NCI-H1417 (cell line): ENCODE measurements at regions not wholly inside any gene's neighbourhood (a gene's known extent, or its start where the extent isn't known, plus 50 kb on each side); places are given as distances from the start of the nearest gene placed in this dataset.

Experiments
- DNase-seq, 3 experiments: peaks; one replicate each; lab custom pipeline; 2025; lab: John Stamatoyannopoulos, UW

DNA sequence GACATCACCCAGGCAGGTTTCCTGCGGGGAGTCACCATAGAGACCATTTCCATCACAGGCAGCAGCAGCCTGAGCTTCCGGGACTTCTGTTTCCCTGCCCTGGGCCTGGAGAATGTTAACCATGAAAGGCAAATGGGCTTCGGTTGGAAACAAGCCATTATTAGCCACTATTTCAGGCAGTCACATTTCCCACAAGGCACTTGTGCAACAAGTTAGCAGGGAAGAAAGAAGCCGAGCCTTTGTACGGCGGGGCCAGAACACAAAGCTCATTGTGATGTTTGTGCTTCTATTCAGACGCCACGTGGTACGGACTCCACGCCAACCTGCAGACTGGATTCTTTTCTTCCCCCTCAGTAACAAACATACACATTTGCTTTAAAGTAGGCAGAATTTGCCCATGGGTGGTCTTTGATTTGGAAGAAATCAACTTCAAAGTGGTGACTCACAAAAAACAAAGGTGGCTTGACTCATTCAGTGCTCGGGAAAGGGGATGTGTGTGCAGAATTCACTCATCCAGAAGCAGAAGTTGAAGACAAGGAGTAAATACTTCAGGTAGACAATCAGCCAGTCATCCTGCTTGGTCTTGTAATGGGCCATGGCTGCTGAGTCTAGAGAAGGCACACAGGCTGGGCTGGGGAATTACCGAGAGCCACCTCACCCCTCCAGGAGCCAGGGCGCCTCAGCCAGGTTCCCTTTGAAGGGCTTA is 154.2 kb upstream of the PRMT8 start:
- DNase-seq = peak in 2 of 3 experiments; percentile 16 to 42

DNA sequence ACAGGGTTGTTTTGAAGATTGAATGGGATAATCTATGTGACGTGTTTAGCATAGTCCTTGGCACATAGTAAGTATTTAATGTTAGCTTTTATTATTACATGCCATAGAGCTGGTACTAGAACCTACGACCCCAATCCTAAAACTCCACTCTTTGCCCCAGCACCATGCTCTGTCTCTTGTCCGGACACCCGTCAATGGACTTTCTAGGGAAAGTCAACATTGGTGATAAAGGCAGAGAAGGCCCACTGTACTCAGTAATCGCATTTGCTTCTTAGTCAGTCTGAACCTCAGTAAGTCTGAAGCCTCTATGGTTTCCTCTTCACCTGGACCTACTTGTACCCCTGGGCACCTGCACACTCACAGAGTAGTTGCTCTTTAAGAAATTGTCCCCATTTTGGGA is 153.1 kb upstream of the PRMT8 start:
- DNase-seq = no peak

DNA sequence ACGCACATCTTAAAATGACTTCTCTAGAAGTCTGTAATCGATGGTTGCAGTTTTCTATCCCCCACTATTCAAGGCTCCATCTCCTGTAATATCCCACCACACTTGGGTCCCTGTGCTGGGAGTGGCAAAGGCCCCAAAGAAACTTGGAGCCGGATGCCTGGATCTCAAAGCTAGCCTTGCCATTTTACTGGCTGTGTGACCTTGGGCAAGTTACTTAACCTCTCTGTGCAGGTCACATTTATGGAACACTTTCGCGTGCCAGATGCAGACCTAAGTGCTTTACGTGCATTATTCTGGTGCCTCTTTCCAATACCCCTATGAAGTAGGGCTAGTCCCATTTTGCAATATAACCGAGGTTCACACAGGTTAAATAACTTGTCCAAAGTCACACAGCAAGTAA is 151.8 kb upstream of the PRMT8 start:
- DNase-seq = no peak

DNA sequence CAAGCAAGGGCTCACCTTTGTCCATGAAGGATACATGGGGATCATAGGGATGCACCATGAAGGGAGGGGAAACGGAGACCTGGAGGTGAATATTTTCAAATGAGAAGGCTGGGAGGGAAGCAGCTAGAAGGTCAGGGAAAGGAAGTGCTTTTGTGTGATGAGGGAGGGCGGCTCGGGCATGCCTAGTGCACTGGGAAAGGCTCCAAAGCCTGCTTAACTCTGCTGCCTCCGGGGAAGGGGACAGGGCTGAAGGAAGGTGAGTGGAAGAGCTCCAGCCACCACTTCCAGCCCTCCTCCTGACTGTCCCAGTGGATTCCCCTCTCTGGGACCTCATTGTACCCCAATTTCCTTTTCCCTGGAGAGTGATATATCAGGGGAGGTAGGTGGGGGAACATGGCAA is 149.4 kb upstream of the PRMT8 start:
- DNase-seq = peak in 1 of 3 experiments; percentile 75

DNA sequence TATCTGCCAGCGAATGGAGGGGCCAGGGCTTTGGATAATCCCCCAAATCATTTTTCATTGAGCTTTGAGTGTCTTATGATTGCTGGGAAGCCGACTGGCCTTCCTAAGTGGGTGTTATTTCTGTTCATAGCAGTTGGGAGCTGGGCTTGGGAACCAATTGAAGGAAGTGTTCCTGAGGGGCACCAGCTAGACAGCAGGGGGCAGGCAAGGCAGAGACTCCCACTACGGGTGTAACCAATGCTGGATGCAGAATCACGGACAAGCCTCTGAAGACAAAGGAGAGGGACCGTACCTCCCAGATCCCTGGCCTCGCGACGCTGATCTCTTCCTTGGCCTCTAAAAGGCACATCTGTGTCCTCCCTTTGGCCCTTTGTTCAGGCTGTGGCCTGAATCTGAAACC is 149.0 kb upstream of the PRMT8 start:
- peak; percentile 47 to 86 (median 64) for DNase-seq

DNA sequence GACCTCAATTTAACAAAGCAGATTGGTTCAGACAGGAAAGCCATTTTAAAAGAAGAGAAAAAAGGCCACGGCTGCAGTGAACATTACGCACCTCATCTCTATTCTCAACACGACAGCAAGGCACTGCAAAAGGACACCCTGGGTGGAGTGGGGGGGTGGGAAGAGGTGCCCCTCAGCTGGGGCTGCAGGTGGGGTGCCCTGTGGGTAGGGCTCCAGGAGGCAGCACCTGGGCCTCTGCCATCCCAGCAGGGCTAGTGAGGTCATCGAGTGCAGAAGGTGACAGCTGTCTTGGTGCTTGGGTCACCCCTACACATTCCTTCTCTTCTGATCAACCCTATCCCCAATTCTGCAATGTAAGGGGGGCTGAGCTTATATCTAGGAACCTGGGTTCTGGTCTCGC is 142.9 kb upstream of the PRMT8 start:
- no peak for DNase-seq

DNA sequence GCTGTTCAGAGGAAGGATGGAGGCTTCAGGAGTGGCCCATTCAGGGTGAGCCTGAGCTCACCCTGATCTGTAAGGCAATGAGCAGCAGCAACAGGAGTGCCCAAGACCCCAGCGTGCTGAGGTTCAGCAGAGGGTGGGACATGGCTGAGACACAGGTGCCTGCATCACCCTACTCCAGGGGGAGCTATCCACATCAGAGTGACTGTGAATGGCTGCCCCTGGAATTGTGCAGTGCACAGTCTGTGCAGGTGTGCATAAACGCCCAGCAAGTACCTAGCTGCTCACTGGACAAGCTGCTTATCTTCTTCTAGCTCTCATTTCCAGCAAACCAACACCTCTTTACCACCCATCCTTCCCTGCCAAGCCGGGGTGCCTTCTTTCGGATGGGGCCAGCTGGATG is 140.6 kb upstream of the PRMT8 start:
- DNase-seq = no peak

DNA sequence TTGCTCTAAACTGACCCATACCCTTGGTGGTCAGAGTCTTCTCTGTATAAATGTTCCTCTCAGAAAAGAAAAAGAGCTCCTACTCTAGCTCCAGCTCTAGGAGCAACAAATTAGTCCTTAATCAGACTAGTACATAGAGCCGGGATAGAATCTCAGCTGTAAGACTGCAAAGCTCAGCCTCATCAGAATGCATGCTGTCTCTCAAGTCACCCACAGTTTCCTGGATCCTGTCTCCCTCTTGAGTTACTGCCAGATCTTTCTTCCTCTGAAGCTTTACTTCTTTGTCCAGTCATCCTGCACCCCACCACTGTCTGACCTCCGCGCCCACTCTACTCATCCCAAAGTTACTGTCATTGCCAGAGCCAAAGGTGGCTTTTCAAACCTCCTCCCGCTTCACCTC is 139.3 kb upstream of the PRMT8 start:
- DNase-seq = no peak

DNA sequence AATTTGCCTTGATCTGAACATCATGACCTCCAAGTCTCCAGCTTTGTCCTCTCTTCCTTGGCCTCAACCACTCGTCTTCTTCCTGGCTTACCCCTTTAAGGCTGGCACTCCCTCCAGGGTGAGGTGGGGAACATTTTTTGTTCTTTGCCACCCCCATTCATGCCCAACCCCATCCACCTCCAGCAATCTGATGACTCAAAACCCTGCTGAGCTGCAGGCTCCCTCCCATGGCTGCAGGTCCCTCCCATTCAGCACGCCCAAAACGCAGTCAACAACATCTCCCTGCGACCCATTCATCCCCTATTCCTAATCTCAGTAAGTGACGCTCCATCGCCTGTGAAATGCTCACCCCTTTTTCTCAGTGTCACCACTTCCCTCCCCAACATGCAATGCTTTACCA is 138.8 kb upstream of the PRMT8 start:
- no peak for DNase-seq

DNA sequence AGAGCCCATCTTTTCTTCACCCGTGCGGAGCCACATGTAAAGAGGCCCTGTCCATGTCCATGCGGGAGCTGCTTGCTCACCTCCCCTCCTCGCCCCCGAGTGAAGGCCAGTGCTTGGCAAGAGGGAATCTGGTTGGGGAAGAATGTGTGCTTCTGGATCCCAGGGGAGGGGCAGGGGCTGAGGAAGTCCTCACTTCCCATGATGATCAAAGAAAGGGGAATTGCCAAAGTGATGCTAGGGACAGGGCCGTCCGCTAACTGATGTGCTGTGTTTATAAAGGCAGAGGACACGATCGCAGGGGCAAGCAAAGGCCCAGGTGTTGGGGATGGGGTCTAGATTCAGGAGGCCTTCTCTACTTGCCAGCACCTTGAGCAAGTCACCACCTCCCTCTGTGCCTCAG is 137.4 kb upstream of the PRMT8 start:
- no peak for DNase-seq

DNA sequence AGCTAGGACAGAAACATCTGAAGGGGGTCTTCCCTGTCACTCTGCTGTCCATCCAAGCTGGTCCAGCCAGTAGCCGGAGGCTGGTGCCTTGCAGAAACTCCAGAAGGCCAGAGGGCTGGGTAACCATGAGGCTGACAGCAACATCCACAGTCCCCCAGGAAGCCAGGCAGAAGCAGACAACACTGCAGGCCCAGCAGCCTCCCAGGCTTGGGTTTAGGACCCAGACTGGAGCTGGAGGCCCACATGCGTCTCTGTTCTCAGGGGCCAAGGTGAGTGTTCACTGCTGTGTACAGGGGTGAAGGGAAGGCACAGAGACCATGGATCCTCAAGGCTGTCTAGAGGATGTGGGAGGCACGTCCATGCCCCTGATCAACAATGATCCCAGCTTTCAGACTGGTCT is 136.4 kb upstream of the PRMT8 start:
- DNase-seq = no peak

DNA sequence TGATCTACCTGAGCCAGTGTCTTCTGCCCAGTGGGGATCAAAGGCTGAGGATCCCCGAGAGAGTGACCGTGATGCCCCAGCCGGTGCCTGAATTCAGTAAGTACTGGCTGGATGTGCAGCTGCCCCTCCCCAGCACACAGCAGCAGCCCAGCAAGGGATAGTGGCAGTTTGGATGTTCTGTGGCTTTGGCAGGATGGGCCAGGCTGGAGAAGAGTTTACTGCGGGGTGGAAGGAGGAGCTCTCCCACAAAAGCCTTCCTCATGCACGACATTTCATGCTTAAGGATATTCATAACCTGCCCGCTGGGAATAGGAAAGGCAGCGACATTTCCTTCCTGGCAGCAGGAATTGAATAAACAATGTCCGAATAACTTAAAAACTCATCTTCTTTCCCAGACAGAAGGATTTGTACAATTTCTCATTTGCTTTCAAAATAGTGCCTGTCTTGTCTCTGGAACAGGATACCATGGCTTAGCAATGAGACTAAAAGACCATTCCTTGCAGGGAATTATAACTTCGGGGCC is 135.6 kb upstream of the PRMT8 start:
- no peak for DNase-seq

DNA sequence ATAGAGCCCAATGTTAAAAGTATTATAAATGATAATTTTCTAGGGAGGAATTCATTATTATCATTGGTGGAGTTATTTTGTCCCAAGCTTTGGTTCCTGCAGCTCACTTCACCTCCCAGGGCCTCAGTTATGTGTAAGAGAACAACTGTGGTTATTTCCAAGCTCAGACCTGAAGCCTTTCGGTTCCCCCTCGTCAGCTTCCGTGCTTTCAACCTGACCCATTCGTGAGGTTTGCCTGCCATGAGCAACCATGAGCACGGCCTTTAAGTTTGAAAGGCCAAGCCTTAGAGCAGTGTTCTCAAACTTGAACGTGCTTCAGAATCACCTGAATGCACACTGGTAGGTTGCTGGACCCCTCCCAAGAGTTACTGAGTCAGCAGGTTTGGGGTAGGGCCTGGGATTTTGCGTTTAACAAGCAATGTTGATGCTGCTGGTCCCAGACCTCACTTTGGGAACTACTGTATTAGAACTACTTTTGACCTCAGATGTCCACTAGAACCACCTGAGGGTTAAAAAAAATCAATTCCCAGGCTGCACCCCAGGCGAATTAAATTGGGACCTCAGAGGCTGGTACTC is 133.0 kb upstream of the PRMT8 start:
- no peak for DNase-seq

DNA sequence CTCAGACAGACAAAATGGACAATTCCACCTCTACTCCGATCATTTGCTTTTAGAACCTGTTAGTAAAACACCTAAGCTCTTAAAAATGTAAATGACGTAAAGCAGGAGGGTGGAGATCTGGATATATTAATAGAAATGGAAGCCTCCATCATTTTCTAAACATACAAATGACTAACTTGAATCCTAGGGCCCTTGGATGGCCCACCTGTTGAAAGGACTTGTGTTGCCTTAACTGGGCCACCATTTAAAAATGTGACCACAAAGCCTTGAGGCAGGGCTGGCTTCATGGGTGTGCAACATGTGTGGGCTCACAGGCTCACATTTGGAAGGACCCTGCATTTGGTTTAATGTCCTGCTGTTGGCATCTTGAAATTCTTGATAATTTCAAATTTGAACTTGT is 131.5 kb upstream of the PRMT8 start:
- DNase-seq = no peak

DNA sequence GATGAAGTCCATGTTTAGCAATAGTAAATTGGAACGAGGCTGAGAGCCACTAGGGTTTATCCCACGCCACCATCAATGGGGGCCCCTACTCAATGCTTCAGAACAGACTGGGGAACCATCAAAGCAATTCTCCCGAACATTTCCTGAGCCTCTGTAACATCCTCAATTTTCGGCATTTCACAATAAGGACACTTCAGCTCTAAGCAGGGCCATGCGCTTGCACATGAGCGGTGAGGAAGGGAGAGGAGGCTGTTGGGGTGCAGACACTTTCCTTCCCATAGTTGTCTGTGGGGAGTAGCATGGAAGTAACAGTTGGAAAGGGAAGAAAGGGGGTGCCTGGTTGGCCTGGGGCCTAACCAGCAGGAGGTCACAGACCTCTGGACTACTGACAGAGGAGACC is 129.9 kb upstream of the PRMT8 start:
- no peak for DNase-seq

DNA sequence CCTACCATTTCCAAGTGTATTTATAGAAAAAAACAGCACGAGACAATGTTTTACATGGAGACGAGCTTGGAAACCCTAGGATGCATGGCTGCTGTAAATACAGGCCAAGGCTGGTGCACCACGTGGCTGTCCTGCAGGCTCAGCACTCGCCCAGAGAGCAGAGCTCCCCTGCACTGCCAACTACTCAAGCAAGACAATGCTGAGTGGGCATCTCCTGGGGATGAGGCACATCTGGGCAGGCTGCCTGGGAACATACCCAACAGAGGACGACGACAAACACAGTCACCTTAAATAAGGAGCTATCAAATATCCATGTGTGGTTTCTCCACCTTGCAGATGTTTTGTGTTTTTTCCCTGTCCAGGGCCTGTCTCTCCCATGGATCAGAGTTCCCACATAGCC is 128.3 kb upstream of the PRMT8 start:
- DNase-seq = peak in 1 of 3 experiments; percentile 77

DNA sequence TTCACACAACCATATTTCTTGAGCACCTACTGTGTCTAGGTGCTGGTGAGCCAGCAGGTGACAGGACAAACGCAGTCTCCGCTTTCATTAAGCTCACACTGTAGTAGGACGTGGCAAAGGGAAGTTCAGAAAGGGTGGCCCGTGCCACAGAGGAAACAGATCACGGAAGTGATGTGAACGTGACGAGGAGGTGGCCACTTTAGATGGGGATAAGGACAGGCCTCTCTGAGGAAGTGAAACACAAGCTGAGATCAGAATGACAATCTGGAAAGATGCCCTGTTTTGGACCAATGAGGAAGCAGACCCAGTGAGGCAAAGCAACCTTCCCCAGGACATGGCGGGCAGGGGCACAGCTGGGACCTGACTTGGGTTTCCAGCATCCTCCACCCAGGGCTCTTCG is 127.4 kb upstream of the PRMT8 start:
- DNase-seq = no peak

DNA sequence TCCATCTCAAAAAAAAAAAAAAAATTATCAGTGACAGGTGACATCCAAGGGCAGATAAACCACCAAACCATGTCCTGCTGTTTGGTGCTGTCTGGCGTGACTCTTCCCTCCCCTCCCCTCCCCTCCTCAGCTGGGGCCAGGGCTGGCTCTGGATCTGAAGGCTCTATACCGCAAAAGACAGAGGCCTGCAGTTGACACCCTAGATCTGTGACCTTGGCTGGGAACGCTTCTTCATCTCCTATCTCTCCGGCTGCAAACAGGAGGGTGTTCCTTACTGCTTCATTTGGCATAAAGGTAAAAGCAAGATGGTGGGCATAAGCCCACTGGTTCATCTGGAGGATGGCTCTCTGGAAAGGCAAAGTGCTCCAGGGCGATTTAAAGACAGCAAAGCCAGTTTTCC is 126.8 kb upstream of the PRMT8 start:
- no peak for DNase-seq

DNA sequence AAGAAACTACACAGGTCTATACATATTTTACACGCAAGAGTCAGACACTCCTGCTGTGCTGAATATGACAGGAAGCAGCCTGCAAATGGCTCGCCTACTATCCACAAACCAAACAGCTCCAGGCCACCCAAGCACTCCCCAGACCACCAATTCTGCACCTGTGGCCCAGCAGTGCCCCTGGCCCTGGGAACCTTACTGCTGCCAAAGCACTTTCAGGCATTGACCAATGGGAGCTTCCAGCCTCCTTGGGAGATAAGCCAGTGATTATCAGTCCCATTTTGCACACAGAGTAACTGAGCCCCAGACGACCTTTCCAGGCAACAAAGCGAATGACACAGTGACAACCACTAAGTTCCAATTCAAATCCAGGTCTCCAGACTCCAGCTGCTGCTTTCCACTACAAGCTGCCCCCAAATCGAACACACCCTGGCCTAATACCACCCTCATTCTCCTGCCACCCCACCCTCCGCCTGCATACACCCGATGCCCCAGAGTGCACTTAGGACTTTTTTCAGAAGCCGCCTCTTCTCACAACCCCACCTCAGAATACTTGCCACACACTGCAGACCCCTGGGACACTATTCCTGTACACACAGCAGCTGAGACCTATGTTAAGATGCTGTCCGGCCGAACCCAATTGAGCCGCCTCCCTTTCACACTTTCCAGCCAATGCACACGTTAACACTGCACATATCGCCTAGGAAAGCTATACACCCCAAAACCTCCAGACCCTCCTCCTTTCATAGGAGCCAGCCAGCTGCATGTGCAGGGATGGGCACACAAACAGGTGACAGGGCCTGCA is 126.1 kb upstream of the PRMT8 start:
- DNase-seq = peak in 1 of 3 experiments; percentile 45

DNA sequence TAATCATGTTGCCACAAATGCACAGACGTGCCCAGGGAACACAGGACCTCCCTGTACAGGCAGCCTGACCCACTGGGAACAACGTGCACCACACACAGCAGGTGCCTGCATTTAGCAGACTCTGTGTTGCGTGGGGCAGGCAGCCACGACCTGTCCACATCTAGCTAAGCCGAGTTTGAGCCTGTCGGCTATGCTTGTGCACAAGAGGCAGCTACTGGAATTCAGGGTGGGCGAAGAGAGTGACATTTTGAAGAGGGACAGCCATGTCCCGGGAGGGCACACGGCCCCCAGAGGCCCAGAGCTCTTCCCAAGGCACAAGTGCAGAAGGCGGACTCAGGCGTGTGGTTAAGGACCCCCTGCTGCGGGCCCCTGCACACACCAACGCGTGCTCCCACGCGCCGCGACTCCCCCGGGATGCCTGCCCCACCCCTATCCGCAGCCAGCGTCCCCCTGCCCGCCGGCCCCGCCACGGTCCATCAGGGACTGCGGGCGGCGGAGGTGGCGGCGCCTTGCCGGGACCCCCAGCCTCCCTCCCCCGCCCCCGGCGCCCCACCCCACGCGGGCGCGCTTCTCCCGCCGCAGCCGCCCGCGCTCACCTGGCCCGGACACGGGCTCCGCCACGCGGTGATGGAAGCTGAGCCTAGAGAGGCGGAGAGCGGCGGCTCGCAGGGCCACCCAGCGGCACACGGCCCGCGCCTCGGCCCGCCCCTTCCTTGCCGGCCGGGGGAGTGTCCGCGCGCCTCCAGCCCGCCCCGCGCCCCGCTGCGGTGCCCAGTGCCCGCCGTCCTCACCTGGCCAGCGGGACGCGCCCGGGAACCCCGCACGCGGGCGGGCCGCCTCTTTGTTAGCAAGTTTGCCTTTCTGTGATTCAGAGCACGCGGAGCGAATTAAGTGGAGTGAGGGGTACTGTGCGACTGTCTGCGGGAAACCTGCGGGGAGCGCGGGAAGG is 125.3 kb upstream of the PRMT8 start:
- peak; percentile 22 to 73 (median 67) for DNase-seq

DNA sequence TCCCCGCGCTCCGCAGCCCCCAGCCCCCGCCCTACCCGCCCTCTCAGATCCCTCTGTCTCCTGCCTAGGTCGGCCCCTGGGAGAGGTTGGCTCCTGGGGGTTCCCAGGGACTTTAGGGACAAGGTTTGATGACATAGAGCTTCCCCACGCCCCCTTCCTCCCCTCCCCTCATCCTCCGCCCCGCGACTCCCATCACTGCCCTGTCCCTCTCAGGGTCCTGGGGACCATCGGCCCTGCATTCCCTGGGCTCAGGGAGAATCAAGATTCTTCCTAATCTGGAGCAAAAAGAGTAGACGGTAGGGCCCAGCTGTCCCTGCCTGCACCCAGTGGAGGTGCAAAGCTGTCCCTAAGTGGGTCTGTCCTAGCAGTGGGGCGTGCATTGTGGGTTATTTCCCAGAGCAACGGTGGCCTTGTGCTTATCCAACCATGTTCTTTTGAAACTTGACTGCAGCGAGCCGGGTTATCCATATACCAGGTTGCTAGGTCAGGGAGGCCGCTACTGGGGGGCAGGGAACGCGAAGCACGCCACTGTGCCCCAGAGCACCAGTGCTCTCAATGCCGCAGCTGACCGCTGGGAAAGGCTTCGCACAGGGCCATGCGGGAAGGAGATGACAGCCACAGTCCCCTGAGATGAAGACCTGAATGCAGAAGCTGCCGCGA is 124.4 kb upstream of the PRMT8 start:
- no peak for DNase-seq
